Smooth muscle cell (in vitro differentiated cells): ENCODE measurements at regions not wholly inside any gene's neighbourhood (a gene's known extent, or its start where the extent isn't known, plus 50 kb on each side); places are given as distances from the start of the nearest gene placed in this dataset.

Source experiments
- DNase-seq: peaks from one replicate; lab custom pipeline; 2025; ENCODE audit not compliant: unreplicated experiment; lab: John Stamatoyannopoulos, UW
- H2AFZ ChIP-seq: fragments of 200-600 bp; sonication (generic); 2 replicates; pipeline ENCODE4 v1.6.0; 2016; ENCODE audit warnings: antibody characterized with exemption, low read depth, mild to moderate bottlenecking
- H3F3A ChIP-seq: fragments of 200-600 bp; sonication (generic); 2 replicates; pipeline ENCODE4 v1.6.0; 2017; ENCODE audit warnings: antibody characterized with exemption, low read depth
- H3K27ac ChIP-seq: fragments of 200-600 bp; sonication (generic); 2 replicates; pipeline ENCODE4 v1.5.1; 2016; ENCODE audit warnings: low read depth, mild to moderate bottlenecking
- H3K27me3 ChIP-seq: fragments of 200-600 bp; sonication (generic); 2 replicates; pipeline ENCODE4 v1.6.1; 2016; ENCODE audit warnings: low read depth, mild to moderate bottlenecking
- H3K36me3 ChIP-seq: fragments of 200-600 bp; sonication (generic); 2 replicates; pipeline ENCODE4 v1.5.1; 2016; ENCODE audit warnings: low read depth
- H3K4me1 ChIP-seq: fragments of 200-600 bp; sonication (generic); 2 replicates; pipeline ENCODE4 v1.5.1; 2016; ENCODE audit warnings: low read depth
- H3K4me2 ChIP-seq: fragments of 200-600 bp; sonication (generic); 2 replicates; pipeline ENCODE4 v1.6.0; 2016; ENCODE audit warnings: mild to moderate bottlenecking
- H3K4me3 ChIP-seq: fragments of 200-600 bp; sonication (generic); 2 replicates; pipeline ENCODE4 v1.5.1; 2016; ENCODE audit warnings: mild to moderate bottlenecking
- H3K79me2 ChIP-seq: fragments of 200-600 bp; sonication (generic); 2 replicates; pipeline ENCODE4 v1.6.0; 2016; ENCODE audit warnings: low read depth, mild to moderate bottlenecking
- H3K9ac ChIP-seq: fragments of 200-600 bp; sonication (generic); 2 replicates; pipeline ENCODE4 v1.6.0; 2016; ENCODE audit warnings: low read depth
- H3K9me3 ChIP-seq: fragments of 200-600 bp; sonication (generic); replicated peaks from 2 replicates; pipeline ENCODE4 v1.5.1; 2016; ENCODE audit warnings: low read depth
- H4K20me1 ChIP-seq: fragments of 200-600 bp; sonication (generic); 2 replicates; pipeline ENCODE4 v1.6.0; 2016; ENCODE audit warnings: low read depth
- WGBS: methylation state at CpG from one replicate; pipeline ENCODE4 v1.1.7; 2016; ENCODE audit warnings: low lambda C conversion rate; 5-methylcytosine and 5-hydroxymethylcytosine counted together
- TF ChIP-seq, protein P1 (sequence below): fragments of 200-600 bp; sonication (generic); IDR thresholded peaks from 2 replicates; pipeline ENCODE4 v1.5.1; 2017; ENCODE audit warnings: borderline replicate concordance, mild to moderate bottlenecking, antibody characterized with exemption; ENCODE audit not compliant: insufficient read depth, poor library complexity, severe bottlenecking

DNA sequence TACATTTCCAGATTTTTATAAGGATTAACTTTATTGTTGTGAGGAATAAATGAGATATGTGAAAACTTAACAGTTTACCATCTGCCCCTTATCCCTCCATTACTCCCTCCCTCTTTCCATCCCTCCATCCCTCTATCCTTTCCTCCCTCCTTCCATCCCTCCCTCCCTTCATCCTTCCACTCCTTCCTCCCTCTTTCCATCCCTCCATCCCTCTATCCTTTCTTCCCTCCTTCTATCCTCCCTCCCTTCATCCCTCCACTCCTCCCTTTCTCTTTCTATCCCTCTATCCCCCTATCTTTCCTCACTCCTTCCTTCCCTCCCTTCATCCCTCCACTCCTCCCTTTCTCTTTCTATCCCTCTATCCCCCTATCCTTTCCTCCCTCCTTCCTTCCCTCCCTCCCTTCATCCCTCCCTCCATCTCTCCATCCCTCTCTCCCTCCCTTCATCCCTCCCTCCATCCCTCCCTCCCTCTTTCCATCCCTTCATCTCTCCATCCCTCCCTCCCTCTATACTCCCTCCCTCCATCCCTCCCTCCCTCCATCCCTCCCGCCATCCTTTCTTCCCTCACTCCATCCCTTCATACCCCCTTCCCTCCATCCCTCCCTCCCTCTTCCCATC lies 181.8 kb upstream of the PLXNC1 start:
- DNase-seq, result no peak
- no peaks in the 10 kb centered on the region for H3K79me2 ChIP-seq
- H3K27me3 ChIP-seq, result no peaks in the 10 kb centered on the region
- H4K20me1 ChIP-seq, result no peaks in the 10 kb centered on the region
- H3K9me3 ChIP-seq, result no peaks in the 10 kb centered on the region
- TF ChIP-seq, protein P1, sequence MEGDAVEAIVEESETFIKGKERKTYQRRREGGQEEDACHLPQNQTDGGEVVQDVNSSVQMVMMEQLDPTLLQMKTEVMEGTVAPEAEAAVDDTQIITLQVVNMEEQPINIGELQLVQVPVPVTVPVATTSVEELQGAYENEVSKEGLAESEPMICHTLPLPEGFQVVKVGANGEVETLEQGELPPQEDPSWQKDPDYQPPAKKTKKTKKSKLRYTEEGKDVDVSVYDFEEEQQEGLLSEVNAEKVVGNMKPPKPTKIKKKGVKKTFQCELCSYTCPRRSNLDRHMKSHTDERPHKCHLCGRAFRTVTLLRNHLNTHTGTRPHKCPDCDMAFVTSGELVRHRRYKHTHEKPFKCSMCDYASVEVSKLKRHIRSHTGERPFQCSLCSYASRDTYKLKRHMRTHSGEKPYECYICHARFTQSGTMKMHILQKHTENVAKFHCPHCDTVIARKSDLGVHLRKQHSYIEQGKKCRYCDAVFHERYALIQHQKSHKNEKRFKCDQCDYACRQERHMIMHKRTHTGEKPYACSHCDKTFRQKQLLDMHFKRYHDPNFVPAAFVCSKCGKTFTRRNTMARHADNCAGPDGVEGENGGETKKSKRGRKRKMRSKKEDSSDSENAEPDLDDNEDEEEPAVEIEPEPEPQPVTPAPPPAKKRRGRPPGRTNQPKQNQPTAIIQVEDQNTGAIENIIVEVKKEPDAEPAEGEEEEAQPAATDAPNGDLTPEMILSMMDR, result no peak
- H3K9ac ChIP-seq, result no peak overlapping the region
- no peaks in the 10 kb centered on the region for H3K36me3 ChIP-seq
- H3F3A ChIP-seq, result no peaks in the 10 kb centered on the region
- H3K4me2 ChIP-seq, result no peak overlapping the region
- no peak overlapping the region for H3K27ac ChIP-seq
- H3K4me1 ChIP-seq, result no peaks in the 10 kb centered on the region
- H3K4me3 ChIP-seq, result no peak overlapping the region
- no CpG with 5 or more reads among the region's 1 CpG for WGBS
- no peak overlapping the region for H2AFZ ChIP-seq

DNA sequence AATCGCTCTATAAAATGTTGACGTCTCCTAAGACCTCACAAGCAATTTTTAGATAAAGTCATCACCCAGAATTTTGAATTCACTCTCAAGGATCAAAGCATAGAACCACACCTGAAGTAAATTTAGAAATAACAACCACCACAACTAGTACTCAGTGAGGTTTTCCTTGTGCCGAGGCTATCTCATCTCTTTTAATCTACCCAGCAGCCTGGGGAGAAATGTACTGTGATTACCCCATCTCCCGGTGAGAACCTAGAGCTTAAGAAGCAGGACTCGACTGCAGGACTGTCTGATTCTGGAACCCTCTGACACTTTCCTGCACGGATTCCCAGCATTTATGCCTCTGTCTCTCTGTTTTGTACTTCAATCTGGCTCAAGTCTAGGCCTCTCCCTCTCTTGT lies 180.9 kb upstream of the PLXNC1 start:
- H3K27ac ChIP-seq, result peak overlapping the region; percentile 28
- no peak for DNase-seq
- TF ChIP-seq, protein P1, result no peak
- H3F3A ChIP-seq, result no peaks in the 10 kb centered on the region
- no peak overlapping the region for H3K4me2 ChIP-seq
- no peaks in the 10 kb centered on the region for H3K36me3 ChIP-seq
- no peak overlapping the region for H3K9ac ChIP-seq
- peaks cover 2% of the 10 kb centered on the region for H3K4me1 ChIP-seq
- no peaks in the 10 kb centered on the region for H4K20me1 ChIP-seq
- no peaks in the 10 kb centered on the region for H3K9me3 ChIP-seq
- H3K27me3 ChIP-seq, result no peaks in the 10 kb centered on the region
- peak overlapping the region; percentile 55 for H2AFZ ChIP-seq
- no peak overlapping the region for H3K4me3 ChIP-seq
- H3K79me2 ChIP-seq, result no peaks in the 10 kb centered on the region
- WGBS, result 68% methylated on average over 6 of the region's 6 CpGs

DNA sequence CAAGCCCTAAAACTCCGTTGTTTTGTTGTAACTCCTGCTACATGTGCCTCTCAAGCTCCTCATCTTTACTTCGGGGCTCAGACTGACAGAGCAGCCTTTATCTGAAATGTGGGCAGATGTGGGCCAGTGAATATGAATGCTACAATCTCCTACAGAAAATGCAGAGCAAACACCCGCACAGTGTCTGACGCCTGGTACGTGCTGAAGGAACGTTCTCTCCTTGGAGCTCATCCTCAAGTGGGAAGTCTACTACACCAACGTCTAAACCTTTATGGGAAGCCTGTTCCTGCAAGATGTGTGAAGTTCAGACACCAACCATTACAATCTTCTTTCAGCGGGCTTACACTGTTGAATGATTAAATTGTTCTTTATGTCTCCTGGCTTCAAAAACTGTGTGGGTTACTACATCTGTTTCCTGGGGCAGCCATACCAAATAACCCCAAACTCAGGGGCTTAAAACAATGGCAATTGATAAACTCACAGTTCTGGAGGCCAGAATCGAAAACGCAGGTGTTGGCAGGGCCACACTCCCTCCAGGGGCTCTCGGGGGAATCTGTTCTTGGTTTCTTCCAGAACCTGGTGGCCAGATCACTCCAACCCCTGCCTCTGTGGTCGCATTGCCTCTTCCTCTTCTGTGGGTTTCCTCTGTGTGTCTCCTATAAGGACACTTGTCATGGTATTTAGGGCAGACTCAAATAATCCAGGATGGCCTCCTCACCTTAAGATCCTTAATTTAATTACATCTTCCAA lies 179.7 kb upstream of the PLXNC1 start:
- H3K27me3 ChIP-seq, result no peaks in the 10 kb centered on the region
- H3K36me3 ChIP-seq, result no peaks in the 10 kb centered on the region
- H3K4me3 ChIP-seq, result no peak overlapping the region
- H3K27ac ChIP-seq, result no peak overlapping the region
- no peaks in the 10 kb centered on the region for H3K79me2 ChIP-seq
- H2AFZ ChIP-seq, result no peak overlapping the region
- H3K9ac ChIP-seq, result no peak overlapping the region
- DNase-seq, result no peak
- H3F3A ChIP-seq, result no peaks in the 10 kb centered on the region
- no peaks in the 10 kb centered on the region for H3K9me3 ChIP-seq
- no peak overlapping the region for H3K4me2 ChIP-seq
- no peaks in the 10 kb centered on the region for H4K20me1 ChIP-seq
- TF ChIP-seq, protein P1, result no peak
- 92% methylated on average over 12 of the region's 12 CpGs for WGBS
- peaks cover 10% of the 10 kb centered on the region for H3K4me1 ChIP-seq
